ENCODE measurements at regions not wholly inside any gene's neighbourhood (a gene's known extent, or its start where the extent isn't known, plus 50 kb on each side); places are given as distances from the start of the nearest gene placed in this dataset.

- Histone ChIP-seq H3K4me3 (no peak overlapping the region), H3F3A (replicated peaks; ENCODE audit: low read depth) (no peaks in the 10 kb centered on the region), H4K20me1 (replicated peaks; ENCODE audit: insufficient read depth) (no peaks in the 10 kb centered on the region), H3K79me2 (replicated peaks; ENCODE audit: insufficient read depth) (no peaks in the 10 kb centered on the region), H3K4me2 (no peak overlapping the region), H3K4me1 (ENCODE audit: insufficient read depth) (no peaks in the 10 kb centered on the region), H3K27ac (ENCODE audit: low read depth) (no peak overlapping the region), H3K9me2 (ENCODE audit: insufficient read depth) (peaks cover 8% of the 10 kb centered on the region; the same call in 1 of the 2 replicates), H2AFZ (no peak overlapping the region), H3K36me3 (ENCODE audit: insufficient read depth) (no peaks in the 10 kb centered on the region), H3K27me3 (ENCODE audit: insufficient read depth) (no peaks in the 10 kb centered on the region)
- Mint-ChIP-seq H3K36me3 (ENCODE audit: low read depth) (no peaks in the 10 kb centered on the region), H3K27ac (no peak overlapping the region), H3K4me1 (no peaks in the 10 kb centered on the region), H3K4me3 (no peak overlapping the region), H3K9me3 (no peaks in the 10 kb centered on the region), H3K27me3 (ENCODE audit: insufficient read depth, low read depth, poor library complexity) (peaks cover 2% of the 10 kb centered on the region)
- ATAC-seq (no peak), DNase-seq (ENCODE audit: low spot score) (no peak)
- no peak for TF ChIP-seq REST (IDR thresholded peaks at IDR 0.05; ENCODE audit: unreplicated experiment)
- TF ChIP-seq, protein P1, sequence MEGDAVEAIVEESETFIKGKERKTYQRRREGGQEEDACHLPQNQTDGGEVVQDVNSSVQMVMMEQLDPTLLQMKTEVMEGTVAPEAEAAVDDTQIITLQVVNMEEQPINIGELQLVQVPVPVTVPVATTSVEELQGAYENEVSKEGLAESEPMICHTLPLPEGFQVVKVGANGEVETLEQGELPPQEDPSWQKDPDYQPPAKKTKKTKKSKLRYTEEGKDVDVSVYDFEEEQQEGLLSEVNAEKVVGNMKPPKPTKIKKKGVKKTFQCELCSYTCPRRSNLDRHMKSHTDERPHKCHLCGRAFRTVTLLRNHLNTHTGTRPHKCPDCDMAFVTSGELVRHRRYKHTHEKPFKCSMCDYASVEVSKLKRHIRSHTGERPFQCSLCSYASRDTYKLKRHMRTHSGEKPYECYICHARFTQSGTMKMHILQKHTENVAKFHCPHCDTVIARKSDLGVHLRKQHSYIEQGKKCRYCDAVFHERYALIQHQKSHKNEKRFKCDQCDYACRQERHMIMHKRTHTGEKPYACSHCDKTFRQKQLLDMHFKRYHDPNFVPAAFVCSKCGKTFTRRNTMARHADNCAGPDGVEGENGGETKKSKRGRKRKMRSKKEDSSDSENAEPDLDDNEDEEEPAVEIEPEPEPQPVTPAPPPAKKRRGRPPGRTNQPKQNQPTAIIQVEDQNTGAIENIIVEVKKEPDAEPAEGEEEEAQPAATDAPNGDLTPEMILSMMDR (conservative IDR thresholded peaks at IDR 0.05; ENCODE audit: low read depth in 2 of 2), result peak in 1 of 2 experiments; percentile 40; a peak in 2 of 4 replicates
These were observed 784.5 kb downstream of the BRINP3 start for GRCh38 chr1:189693140-189693539.

- no peaks in the 10 kb centered on the region for H3K36me3 Mint-ChIP-seq (ENCODE audit: low read depth)
- Histone ChIP-seq H3K9me2 (ENCODE audit: insufficient read depth) (peaks cover 8% of the 10 kb centered on the region; the same call in 1 of the 2 replicates), H3K79me2 (replicated peaks; ENCODE audit: insufficient read depth) (no peaks in the 10 kb centered on the region), H3K36me3 (ENCODE audit: insufficient read depth) (no peaks in the 10 kb centered on the region), H4K20me1 (replicated peaks; ENCODE audit: insufficient read depth) (no peaks in the 10 kb centered on the region), H3K27me3 (ENCODE audit: insufficient read depth) (no peaks in the 10 kb centered on the region), H3F3A (replicated peaks; ENCODE audit: low read depth) (no peaks in the 10 kb centered on the region), H2AFZ (no peak overlapping the region), H3K4me3 (no peak overlapping the region), H3K4me1 (ENCODE audit: insufficient read depth) (no peaks in the 10 kb centered on the region), H3K4me2 (no peak overlapping the region), H3K27ac (ENCODE audit: low read depth) (no peak overlapping the region)
- H3K4me3 Mint-ChIP-seq, result no peak overlapping the region
- ATAC-seq, result no peak
- no peak overlapping the region for H3K27ac Mint-ChIP-seq
- DNase-seq (ENCODE audit: low spot score), result no peak
- H3K4me1 Mint-ChIP-seq, result no peaks in the 10 kb centered on the region
- H3K27me3 Mint-ChIP-seq (ENCODE audit: insufficient read depth, low read depth, poor library complexity), result peaks cover 2% of the 10 kb centered on the region
- H3K9me3 Mint-ChIP-seq, result no peaks in the 10 kb centered on the region
- TF ChIP-seq EZH2 (IDR thresholded peaks at IDR 0.05; ENCODE audit: low read depth, unreplicated experiment), result no peak
- TF ChIP-seq NANOG (IDR thresholded peaks at IDR 0.05; ENCODE audit: borderline replicate concordance), result no peak
- no peak for TF ChIP-seq JUNB (IDR thresholded peaks at IDR 0.05; ENCODE audit: unreplicated experiment)
- TF ChIP-seq ZNF462 (CRISPR knock-in tag; IDR thresholded peaks at IDR 0.05), result no peak
- TF ChIP-seq POLR2AphosphoS5 (IDR thresholded peaks at IDR 0.05; ENCODE audit: low read depth), result no peak
- TF ChIP-seq ZNF331 (CRISPR knock-in tag; IDR thresholded peaks at IDR 0.05; ENCODE audit: low read depth), result no peak
- no peak for TF ChIP-seq ZNF114 (CRISPR knock-in tag; IDR thresholded peaks at IDR 0.05)
- no peak for TF ChIP-seq EZH2phosphoT487 (IDR thresholded peaks at IDR 0.05; ENCODE audit: unreplicated experiment)
These were observed 781.4 kb downstream of the BRINP3 start for GRCh38 chr1:189696297-189696696.

Data from GM23338 (cell line).